ENCODE measurements at regions not wholly inside any gene's neighbourhood (a gene's known extent, or its start where the extent isn't known, plus 50 kb on each side); places are given as distances from the start of the nearest gene placed in this dataset.
A peak's percentile ranks its signal among the peaks of the same experiment; 100 is the strongest.
"Not testable (repeated sequence)": the region's sequence is repeated elsewhere in the genome, so short reads cannot be mapped to it uniquely, and the experiment has no call there.

- DNase-seq, result no peak
Measured at GRCh38 chr7:93048136-93048930, 69.4 kb downstream of the SAMD9 start.

DNA sequence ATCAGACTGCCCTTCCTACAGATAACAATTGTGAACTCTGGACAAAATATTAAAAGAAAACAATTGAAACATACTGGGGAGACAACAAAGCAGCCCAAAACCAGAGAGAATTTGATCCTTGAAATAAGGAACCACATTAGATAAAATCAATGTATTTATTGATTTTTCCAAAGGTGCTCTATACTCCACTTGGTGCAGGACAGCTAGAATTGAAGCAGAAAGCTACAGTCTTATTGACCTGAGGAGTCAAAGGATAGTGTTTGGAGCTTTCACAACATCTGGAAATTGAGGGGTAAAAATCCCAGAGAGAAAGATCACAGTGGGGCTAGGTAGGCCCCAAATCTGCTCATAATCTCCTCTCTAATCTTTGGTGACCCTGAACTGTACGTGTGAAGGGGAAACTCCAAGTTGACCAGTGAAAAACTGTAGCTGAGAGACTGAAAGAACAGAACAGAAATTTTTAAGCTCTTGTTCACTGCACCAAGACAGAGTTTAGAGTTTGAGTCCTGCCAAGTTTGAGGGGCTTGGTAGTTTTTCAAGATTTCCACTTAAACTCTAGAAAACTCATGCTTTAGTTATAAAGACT, 70.2 kb downstream of the SAMD9 start:
- DNase-seq, result no peak

- no peak for DNase-seq
Measured at GRCh38 chr7:93046641-93047040, 71.1 kb downstream of the SAMD9 start.

DNA sequence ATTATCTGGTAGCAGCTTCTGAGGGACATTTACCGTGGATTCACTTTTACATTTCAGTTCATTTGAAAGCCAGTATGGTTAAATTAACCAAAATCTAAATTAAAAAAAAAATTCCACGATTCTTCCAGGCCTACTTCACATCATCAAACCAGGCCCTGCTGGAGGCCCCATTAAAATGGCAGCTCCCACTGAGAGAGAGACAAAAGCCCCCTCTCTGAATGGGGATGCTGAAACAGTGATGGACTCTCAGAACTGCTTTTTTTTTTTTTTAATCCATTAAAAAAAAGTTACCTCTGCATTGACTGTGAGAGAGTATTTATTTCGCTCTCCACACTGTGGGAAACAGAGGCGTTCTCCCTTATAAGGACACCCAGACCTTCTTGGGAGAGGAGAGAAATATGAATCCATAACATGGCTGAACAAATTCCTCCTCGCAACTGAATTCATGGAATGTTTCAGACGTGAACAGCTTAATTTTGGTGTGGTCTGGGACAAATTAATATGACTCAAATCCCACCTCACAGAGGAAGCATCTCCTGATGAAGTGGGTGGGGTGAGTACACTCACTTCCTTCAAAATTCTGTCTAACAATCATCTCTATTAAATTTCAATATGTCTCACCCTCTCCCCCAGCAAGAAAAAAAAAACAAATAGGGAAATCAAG, 73.5 kb downstream of the SAMD9 start:
- no peak for DNase-seq

- DNase-seq, result no peak
Measured at GRCh38 chr7:93043385-93043985, 74.3 kb downstream of the SAMD9 start.

GRCh38 chr7:93040355-93040754, 77.4 kb downstream of the SAMD9 start:
- no peak for DNase-seq

- DNase-seq, result no peak
Measured at GRCh38 chr7:93039786-93040185, 78.0 kb downstream of the SAMD9 start.

DNA sequence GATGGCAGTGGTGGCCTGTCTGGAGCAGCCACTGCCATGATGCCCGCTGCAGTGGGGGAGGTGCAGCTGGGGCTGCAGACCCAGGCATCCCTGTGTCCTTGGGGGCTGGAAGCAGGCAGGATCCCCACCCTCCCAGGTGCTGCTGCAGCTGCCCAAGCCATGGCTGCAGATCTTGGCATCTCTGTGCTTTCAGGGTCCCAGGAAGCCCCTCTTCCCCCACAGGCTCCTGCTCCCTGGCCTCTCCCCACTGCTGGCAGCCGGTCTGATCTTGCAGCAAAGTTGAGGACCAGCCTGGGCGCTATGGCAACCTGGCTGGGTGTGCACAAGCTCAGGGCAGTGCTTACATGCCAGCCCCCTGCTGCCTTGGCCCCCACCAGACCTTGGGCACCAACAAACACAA, 78.5 kb downstream of the SAMD9 start:
- DNase-seq, result no peak

DNA sequence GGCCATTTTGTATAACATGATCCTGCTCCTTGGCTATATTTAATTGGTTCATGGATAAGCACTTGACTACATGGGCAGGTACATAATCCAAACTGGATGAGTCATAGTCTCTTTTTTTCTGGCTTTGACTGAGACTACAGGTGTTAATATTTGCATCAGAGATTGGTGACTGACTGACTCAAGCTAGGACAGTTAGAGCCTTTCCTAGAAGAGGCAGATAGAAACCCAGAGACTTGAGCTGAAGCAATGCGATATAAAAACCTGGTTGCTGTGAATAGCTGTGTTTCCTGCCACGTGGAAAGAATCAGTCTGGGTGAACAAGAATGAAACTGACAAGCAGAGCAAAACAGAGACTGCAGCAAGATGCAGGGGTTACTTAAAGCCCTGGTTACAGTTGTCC, 81.0 kb downstream of the SAMD9 start:
- peak; percentile 0 for DNase-seq

- no peak for DNase-seq
Measured at GRCh38 chr7:93036149-93036640, 81.6 kb downstream of the SAMD9 start.

GRCh38 chr7:93031795-93032194, 86.0 kb downstream of the SAMD9 start:
- DNase-seq, result no peak

DNA sequence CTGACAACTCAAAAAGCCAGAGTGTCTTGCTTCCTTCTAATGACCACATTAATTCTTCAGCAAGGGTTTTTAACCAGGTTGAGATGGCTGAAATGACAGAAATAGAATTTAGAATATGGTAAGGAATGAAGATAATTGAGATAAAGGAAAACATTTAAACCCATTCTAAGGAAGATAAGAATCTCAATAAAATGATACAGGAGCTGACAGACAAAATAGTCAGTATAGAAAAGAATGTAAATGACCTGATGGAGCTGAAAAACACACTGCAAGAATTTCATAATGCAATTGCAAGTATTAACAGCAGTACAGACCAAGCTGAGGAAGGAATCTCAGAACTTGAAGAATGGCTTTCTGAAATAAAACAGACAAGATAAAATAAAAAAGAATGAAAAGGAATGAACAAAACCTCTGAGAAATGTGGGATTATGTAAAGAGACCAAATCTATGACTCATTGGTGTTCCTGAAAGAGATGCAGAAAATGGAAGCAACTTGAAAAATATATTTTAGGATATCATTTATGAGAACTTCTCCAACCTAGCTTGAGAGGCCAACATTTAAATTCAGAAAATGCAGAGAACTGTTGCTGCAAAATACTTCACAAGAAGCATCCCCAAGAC, 87.1 kb downstream of the SAMD9 start:
- DNase-seq, result no peak

GRCh38 chr7:93029056-93029455, 88.7 kb downstream of the SAMD9 start:
- no peak for DNase-seq

DNA sequence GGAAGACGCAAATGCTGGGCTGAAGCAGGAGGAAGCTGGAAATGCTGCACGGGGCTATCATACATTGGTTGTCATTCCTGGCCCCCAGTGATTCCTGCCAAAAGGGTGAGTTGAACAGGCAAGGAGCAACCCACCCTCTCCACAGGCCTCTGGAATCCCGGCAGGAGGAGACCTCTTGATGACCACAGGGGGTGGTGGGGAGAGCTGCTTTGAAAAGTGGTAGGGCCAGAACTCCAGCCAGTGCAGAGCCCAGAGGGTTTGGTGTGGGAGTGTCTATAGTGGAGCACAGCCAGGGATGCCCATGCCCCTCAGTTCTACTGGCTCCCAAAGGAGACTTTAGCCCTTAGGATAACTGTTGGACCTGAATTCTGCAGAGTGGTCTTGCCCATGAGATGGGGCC, 89.2 kb downstream of the SAMD9 start:
- DNase-seq, result no peak

DNA sequence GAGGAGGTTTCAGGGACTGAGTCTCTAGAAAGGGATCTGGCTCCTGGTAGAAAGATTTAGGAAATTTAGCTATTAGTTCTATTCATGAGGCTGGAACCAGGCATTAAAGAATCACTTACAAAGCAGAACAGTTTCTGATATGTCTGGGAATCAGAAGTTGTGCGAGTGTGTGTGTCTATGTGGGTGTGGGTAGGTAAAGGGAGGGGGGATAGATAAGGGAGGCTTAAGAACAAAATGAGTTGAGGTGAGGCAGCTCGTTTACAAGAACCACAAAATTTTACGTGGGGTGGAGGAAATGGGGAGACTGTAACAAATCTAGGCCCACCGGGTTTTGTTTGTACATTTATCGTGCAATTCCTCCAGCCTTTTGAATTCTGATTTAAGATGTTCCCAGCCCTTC, 90.7 kb downstream of the SAMD9 start:
- DNase-seq, result no peak

DNA sequence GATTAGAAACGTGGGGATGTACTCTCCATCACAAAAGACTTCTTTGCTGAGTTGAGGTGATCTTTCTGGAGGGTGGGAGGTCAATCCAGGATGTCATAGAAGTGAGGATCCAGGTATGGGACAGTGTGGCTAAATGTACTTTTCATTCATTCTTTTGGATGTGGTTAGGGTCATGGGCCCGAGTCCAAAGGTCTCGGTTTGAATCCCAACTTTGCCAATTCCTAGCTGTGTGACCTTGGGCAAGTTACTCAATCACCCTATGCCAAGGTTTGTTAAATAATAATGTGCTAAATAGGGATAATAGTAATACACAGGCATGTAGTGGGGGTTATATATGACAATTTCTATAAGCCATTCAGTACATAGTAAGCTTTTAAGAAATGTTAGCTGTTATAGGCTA, 91.4 kb downstream of the SAMD9 start:
- no peak for DNase-seq

DNA sequence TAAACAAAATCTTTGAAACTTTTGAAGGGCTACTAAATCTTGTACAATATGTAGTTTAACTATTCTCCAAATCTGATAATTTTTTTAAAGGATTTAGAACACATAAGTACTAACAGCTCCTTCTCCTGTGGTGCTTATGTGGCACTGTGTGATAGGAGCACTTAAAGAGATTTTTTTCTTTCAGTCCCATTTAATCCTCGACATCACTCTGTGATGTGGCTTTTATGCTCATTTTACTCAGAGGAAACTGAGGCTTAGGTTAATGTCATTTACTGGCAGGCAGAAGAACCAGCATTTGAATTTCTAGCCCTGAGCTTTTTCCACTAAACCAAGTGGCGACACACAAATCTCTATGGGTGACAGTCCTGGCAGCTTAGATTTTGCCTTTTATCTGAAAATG, 92.4 kb downstream of the SAMD9 start:
- DNase-seq, result no peak

DNA sequence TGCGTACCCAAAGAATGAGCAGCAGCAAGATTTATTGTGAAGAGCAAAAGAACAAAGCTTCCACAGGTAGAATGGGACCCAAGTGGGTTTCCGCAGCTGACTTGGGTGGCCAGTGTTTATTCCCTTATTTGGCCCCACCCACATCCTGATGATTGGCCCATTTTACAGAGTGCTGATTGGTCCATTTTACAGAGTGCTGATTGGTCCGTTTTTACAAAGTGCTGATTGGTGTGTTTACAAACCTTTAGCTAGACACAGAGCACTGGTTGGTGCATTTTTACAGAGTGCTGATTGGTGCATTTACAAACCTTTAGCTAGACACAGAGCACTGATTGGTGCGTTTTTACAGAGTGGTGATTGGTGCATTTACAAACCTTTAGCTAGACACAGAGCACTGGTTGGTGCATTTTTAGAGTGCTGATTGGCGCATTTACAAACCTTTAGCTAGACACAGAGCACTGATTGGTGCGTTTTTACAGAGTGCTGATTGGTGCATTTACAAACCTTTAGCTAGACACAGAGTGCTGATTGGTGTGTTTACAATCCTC, 94.8 kb downstream of the SAMD9 start:
- DNase-seq, result not testable (repeated sequence)

GRCh38 chr7:93021748-93022147, 96.0 kb downstream of the SAMD9 start:
- no peak for DNase-seq

DNA sequence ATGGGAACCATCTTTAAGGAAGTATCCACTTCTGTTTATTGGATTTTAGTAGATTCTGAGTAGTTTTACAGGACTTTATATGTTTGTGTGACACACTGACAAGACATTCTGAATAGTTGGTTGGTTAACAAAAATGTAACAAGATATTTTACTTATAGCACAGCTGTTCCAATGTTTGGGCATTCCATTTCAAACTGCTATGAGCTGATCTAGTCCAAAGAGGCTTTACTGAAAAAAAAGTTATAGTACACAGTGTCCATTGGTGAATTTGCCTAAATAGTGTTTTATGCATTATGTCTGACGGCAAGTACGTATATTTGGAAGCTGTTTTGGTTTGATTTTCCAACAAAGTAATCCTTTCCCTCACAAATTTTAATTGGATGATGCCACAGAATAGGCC, 99.1 kb downstream of the SAMD9 start:
- DNase-seq, result no peak

DNA sequence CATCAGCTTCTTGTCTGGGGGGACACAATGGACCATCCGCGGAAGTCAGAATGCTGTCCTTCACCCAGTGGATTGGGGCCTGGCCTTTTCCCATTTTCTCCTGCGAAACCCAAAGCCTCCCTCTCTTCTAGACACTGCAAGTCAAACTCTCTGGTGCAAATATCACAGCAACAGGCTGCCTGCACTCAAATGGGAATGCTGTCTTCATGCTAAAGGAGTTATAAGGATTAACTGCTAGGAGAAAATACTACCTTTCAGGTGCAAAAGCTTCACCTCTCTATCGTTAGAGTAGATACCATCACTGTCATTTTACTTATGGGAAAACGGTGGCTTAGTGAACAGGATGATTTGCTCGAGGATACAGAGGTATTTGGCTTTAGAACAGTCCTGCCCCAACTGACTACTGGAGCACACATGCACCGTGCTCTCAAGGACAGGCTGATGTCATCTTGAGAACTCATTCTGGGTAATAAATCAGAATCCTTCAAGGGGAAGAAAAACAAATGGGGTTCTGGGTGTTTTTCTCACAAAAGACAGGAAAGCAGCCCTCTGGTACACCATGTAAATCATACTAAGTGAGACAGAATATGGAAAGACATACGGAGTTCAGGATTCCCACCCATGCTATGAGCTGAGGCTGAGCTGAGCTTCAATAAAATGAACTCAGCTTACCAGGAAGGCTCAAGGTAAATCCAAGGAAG, 100.9 kb downstream of the SAMD9 start:
- DNase-seq, result no peak

GRCh38 chr7:93015779-93016481, 101.8 kb downstream of the SAMD9 start:
- no peak for DNase-seq
